ENCODE measurements at regions not wholly inside any gene's neighbourhood (a gene's known extent, or its start where the extent isn't known, plus 50 kb on each side); places are given as distances from the start of the nearest gene placed in this dataset.

DNA sequence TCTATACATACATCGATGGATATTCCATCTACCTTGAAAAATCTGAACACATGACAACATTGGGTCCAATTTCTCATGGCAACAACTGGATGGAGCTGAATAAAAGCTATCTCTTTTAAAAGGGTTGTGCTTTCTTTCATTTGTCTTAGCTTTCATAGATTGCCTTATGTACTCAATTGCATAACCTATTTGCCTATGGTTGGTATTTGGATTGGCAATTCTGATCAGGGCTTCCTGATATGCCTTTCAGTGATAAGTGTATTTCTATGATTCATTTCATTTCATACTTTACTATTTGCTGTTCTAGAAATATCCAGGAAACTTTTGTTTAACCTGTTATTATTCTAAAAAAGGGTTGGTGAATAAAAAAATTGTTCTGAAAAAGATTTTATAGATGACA is 509.9 kb downstream of the GRXCR1 start:
- Histone ChIP-seq H3K4me3 (no peak overlapping the region), H3K4me1 (replicated peaks in 1 of 2) (no peaks in the 10 kb centered on the region), H3K36me3 (replicated peaks in 1 of 2) (no peaks in the 10 kb centered on the region), H3K27me3 (no peaks in the 10 kb centered on the region), H3K9me3 (replicated peaks in 1 of 3) (no peaks in the 10 kb centered on the region), H3K27ac (no peak overlapping the region)
- intact Hi-C loops (cut with DNase I) = no loop called here
- TF ChIP-seq CTCF (IDR thresholded peaks at IDR 0.05) (no peak), POLR2A (IDR thresholded peaks at IDR 0.05) (no peak)
- DNase-seq = no peak
- WGBS, 4 donors = 84 to 92% (median 88%) methylated on average over 1 of the region's 1 CpG

DNA sequence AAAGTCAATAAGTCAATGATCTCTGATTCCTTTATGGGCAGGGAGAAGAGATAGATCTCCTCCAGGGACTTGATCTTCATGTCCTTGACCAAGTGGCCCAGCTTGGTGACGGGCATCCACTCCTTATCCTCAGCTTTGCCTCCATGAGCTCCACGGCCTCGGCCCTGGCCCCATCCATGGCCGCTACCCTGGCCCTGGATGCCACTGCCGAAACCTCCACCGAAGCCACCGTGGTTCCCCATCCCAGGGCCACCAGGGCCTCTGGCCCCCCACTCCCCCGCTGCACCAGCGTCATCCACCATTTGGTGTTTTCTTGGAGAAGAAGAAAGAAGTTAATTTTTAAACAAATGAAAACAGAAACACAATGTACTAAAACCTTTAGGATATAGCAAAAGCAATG is 518.1 kb downstream of the GRXCR1 start:
- no peak overlapping the region for H3K27ac ChIP-seq
- no peak overlapping the region for H3K4me3 ChIP-seq
- WGBS, 4 donors = 88 to 97% (median 93%) methylated on average over 7 to 9 of the region's 9 CpGs
- no peaks in the 10 kb centered on the region for H3K9me3 ChIP-seq (replicated peaks in 1 of 3)
- H3K27me3 ChIP-seq = no peaks in the 10 kb centered on the region
- intact Hi-C loops (cut with DNase I) = no loop called here
- no peaks in the 10 kb centered on the region for H3K36me3 ChIP-seq (replicated peaks in 1 of 2)
- H3K4me1 ChIP-seq (replicated peaks in 1 of 2) = no peaks in the 10 kb centered on the region
- TF ChIP-seq CTCF (IDR thresholded peaks at IDR 0.05) (no peak), POLR2A (IDR thresholded peaks at IDR 0.05) (no peak)
- DNase-seq = no peak

GRCh38 chr4:43411226-43411625 is 518.7 kb downstream of the GRXCR1 start:
- Histone ChIP-seq H3K36me3 (replicated peaks in 1 of 2) (no peaks in the 10 kb centered on the region), H3K27ac (no peak overlapping the region), H3K4me1 (replicated peaks in 1 of 2) (no peaks in the 10 kb centered on the region), H3K9me3 (replicated peaks in 1 of 3) (no peaks in the 10 kb centered on the region), H3K4me3 (no peak overlapping the region), H3K27me3 (no peaks in the 10 kb centered on the region)
- TF ChIP-seq POLR2A (IDR thresholded peaks at IDR 0.05) (no peak), CTCF (IDR thresholded peaks at IDR 0.05) (no peak)
- intact Hi-C loops (cut with DNase I) = no loop called here
- no peak for DNase-seq

- WGBS, 4 donors = 48 to 67% (median 63%) methylated on average over 1 of the region's 1 CpG
- Histone ChIP-seq H3K9me3 (replicated peaks in 1 of 3) (no peaks in the 10 kb centered on the region), H3K27me3 (no peaks in the 10 kb centered on the region), H3K4me1 (replicated peaks in 1 of 2) (no peaks in the 10 kb centered on the region), H3K4me3 (no peak overlapping the region), H3K27ac (no peak overlapping the region), H3K36me3 (replicated peaks in 1 of 2) (no peaks in the 10 kb centered on the region)
- TF ChIP-seq POLR2A (IDR thresholded peaks at IDR 0.05) = no peak
- no peak for TF ChIP-seq CTCF (IDR thresholded peaks at IDR 0.05)
- no peak for DNase-seq
- intact Hi-C loops (cut with DNase I) = no loop called here
Measured at GRCh38 chr4:43423276-43423675, 530.8 kb downstream of the GRXCR1 start.

Measured in adrenal gland (tissue), 9 donors.